Trophoblast cell (in vitro differentiated cells and primary cell): ENCODE measurements at regions not wholly inside any gene's neighbourhood (a gene's known extent, or its start where the extent isn't known, plus 50 kb on each side); places are given as distances from the start of the nearest gene placed in this dataset.
"Not testable (repeated sequence)": the region's sequence is repeated elsewhere in the genome, so short reads cannot be mapped to it uniquely, and the experiment has no call there.

Source experiments
- DNase-seq, 2 donors: peaks; one replicate each; pipeline ENCODE4 v3.0.0-alpha.2; 2016
- H2AFZ ChIP-seq: 2 replicates; pipeline ENCODE4 v1.6.1; 2013; ENCODE audit warnings: low read length, moderate library complexity, mild to moderate bottlenecking; ENCODE audit not compliant: insufficient read depth, poor library complexity
- H2AK5ac ChIP-seq: 2 replicates; pipeline ENCODE4 v1.6.1; 2013; ENCODE audit warnings: mild to moderate bottlenecking, low read length
- H2BK120ac ChIP-seq: 2 replicates; pipeline ENCODE4 v1.6.1; 2013; ENCODE audit warnings: low read length, mild to moderate bottlenecking, moderate library complexity; ENCODE audit not compliant: insufficient read depth, poor library complexity
- H2BK12ac ChIP-seq: 2 replicates; pipeline ENCODE4 v1.6.1; 2013; ENCODE audit warnings: mild to moderate bottlenecking, low read length, moderate library complexity
- H2BK5ac ChIP-seq: 2 replicates; pipeline ENCODE4 v1.6.1; 2013; ENCODE audit warnings: low read length, low read depth, moderate library complexity, mild to moderate bottlenecking; ENCODE audit not compliant: poor library complexity
- H3K14ac ChIP-seq: 2 replicates; pipeline ENCODE4 v1.6.1; 2013; ENCODE audit warnings: mild to moderate bottlenecking, low read length
- H3K18ac ChIP-seq: 2 replicates; pipeline ENCODE4 v1.6.1; 2013; ENCODE audit warnings: mild to moderate bottlenecking, low read length
- H3K23ac ChIP-seq: 2 replicates; pipeline ENCODE4 v1.6.1; 2013; ENCODE audit warnings: low read length
- H3K27ac ChIP-seq: 2 replicates; pipeline ENCODE4 v1.5.1; 2013; ENCODE audit warnings: low read depth, mild to moderate bottlenecking, inconsistent platforms, low read length, moderate library complexity
- H3K27me3 ChIP-seq: 2 replicates; pipeline ENCODE4 v1.6.1; 2013; ENCODE audit warnings: inconsistent platforms, mild to moderate bottlenecking, low read length, moderate library complexity; ENCODE audit not compliant: insufficient read depth
- H3K36me3 ChIP-seq, 2 experiments: 1 replicate in 1 of 2; 2 replicates in 1 of 2; pipeline ENCODE4 v1.6.1; 2013; ENCODE audit warnings: low read length in 2 of 2, mild to moderate bottlenecking in 2 of 2, moderate library complexity in 1 of 2; ENCODE audit not compliant: insufficient read depth in 2 of 2, control insufficient read depth in 1 of 2
- H3K4ac ChIP-seq: 2 replicates; pipeline ENCODE4 v1.6.1; 2013; ENCODE audit warnings: low read depth, mild to moderate bottlenecking, low read length, moderate library complexity
- H3K4me1 ChIP-seq, 2 experiments: 1 replicate in 1 of 2; 2 replicates in 1 of 2; pipeline ENCODE4 v1.6.1; 2013; ENCODE audit warnings: low read length in 2 of 2, mild to moderate bottlenecking in 2 of 2, moderate library complexity in 1 of 2; ENCODE audit not compliant: insufficient read depth in 2 of 2, control insufficient read depth in 1 of 2
- H3K4me2 ChIP-seq: 2 replicates; pipeline ENCODE4 v1.6.1; 2013; ENCODE audit warnings: inconsistent platforms, mild to moderate bottlenecking, low read length, moderate library complexity
- H3K4me3 ChIP-seq: 2 replicates; pipeline ENCODE4 v1.5.1; 2013; ENCODE audit warnings: mild to moderate bottlenecking, low read depth, low read length, inconsistent platforms
- H3K79me1 ChIP-seq: one replicate; pipeline ENCODE4 v1.6.1; 2013; ENCODE audit warnings: low read length
- H3K79me2 ChIP-seq: 2 replicates; pipeline ENCODE4 v1.6.1; 2013; ENCODE audit warnings: low read length, mild to moderate bottlenecking; ENCODE audit not compliant: control insufficient read depth, insufficient read depth, poor library complexity
- H3K9ac ChIP-seq: 2 replicates; pipeline ENCODE4 v1.6.1; 2013; ENCODE audit warnings: mild to moderate bottlenecking, low read length
- H3K9me3 ChIP-seq: 2 replicates; pipeline ENCODE4 v1.6.1; 2013; ENCODE audit warnings: low read depth, mild to moderate bottlenecking, control low read depth, inconsistent platforms, low read length; ENCODE audit not compliant: insufficient read depth
- H4K12ac ChIP-seq: 2 replicates; pipeline ENCODE4 v1.6.1; 2013; ENCODE audit warnings: low read depth, mild to moderate bottlenecking, low read length, moderate library complexity
- H4K8ac ChIP-seq: 2 replicates; pipeline ENCODE4 v1.6.1; 2013; ENCODE audit warnings: low read depth, mild to moderate bottlenecking, low read length, moderate library complexity
- H4K91ac ChIP-seq: one replicate; pipeline ENCODE4 v1.6.1; 2013; ENCODE audit warnings: low read depth, mild to moderate bottlenecking, low read length, moderate library complexity
- WGBS: extraction: QIAGEN DNeasy Blood & Tissue Kit; methylation state at CpG from one replicate; pipeline ENCODE4 v1.1.7; 2013; ENCODE audit warnings: missing lambda C conversion rate; ENCODE audit not compliant: insufficient read length, insufficient coverage; ENCODE audit errors: extremely low coverage; 5-methylcytosine and 5-hydroxymethylcytosine counted together

GRCh38 chr17:30708241-30709078 is 116.0 kb downstream of the CRLF3 start:
- Histone ChIP-seq H4K91ac (peak overlapping the region; percentile 64), H3K79me2 (peaks cover 23% of the 10 kb centered on the region), H3K79me1 (peaks cover 12% of the 10 kb centered on the region), H4K8ac (peak overlapping the region; percentile 57), H3K4me3 (peak overlapping the region; percentile 90), H2BK5ac (peak overlapping the region; percentile 73), H3K18ac (peak overlapping the region; percentile 51), H3K14ac (peak overlapping the region; percentile 27), H3K4me2 (peak overlapping the region; percentile 79), H2BK120ac (peak overlapping the region; percentile 54), H2AFZ (peak overlapping the region; percentile 38), H3K27ac (peak overlapping the region; percentile 82), H4K12ac (peak overlapping the region; percentile 13), H3K9ac (peak overlapping the region; percentile 87)
- not testable (repeated sequence) for H3K4ac ChIP-seq, H3K23ac ChIP-seq, H3K36me3 ChIP-seq, H2BK12ac ChIP-seq, H2AK5ac ChIP-seq, H3K27me3 ChIP-seq, H3K9me3 ChIP-seq, H3K4me1 ChIP-seq
- WGBS = no CpG with 5 or more reads among the region's 75 CpGs
- DNase-seq = peak; percentile 84 to 85

GRCh38 chr17:30707724-30708240 is 116.7 kb downstream of the CRLF3 start:
- Histone ChIP-seq H4K12ac (peak overlapping the region; percentile 13), H3K27ac (peak overlapping the region; percentile 82), H3K4me2 (peak overlapping the region; percentile 79), H3K4ac (peak overlapping the region; percentile 13), H3K79me2 (peaks cover 21% of the 10 kb centered on the region), H3K9ac (peak overlapping the region; percentile 81), H2BK120ac (peak overlapping the region; percentile 54), H3K79me1 (peaks cover 12% of the 10 kb centered on the region), H3K14ac (peak overlapping the region; percentile 43), H3K4me3 (peak overlapping the region; percentile 76), H2BK5ac (peak overlapping the region; percentile 73), H2AFZ (peak overlapping the region; percentile 58), H3K18ac (peak overlapping the region; percentile 51), H4K91ac (peak overlapping the region; percentile 59), H4K8ac (peak overlapping the region; percentile 40)
- not testable (repeated sequence) for H2BK12ac ChIP-seq, H2AK5ac ChIP-seq, DNase-seq, H3K23ac ChIP-seq, H3K27me3 ChIP-seq, H3K9me3 ChIP-seq, H3K4me1 ChIP-seq, H3K36me3 ChIP-seq
- WGBS = no CpG with 5 or more reads among the region's 18 CpGs

GRCh38 chr17:30706461-30707335 is 117.8 kb downstream of the CRLF3 start:
- not testable (repeated sequence) for H3K4me3 ChIP-seq, H2BK120ac ChIP-seq, H4K12ac ChIP-seq, H3K27ac ChIP-seq, H3K4me2 ChIP-seq, H2BK5ac ChIP-seq, H3K9ac ChIP-seq, H4K91ac ChIP-seq, DNase-seq, H3K23ac ChIP-seq, H3K36me3 ChIP-seq, H3K4me1 ChIP-seq, H3K4ac ChIP-seq, H2AFZ ChIP-seq, H2AK5ac ChIP-seq, H4K8ac ChIP-seq, H3K9me3 ChIP-seq, H3K14ac ChIP-seq, H3K27me3 ChIP-seq, H3K18ac ChIP-seq, H2BK12ac ChIP-seq
- no CpG with 5 or more reads among the region's 11 CpGs for WGBS
- peaks cover 18% of the 10 kb centered on the region for H3K79me2 ChIP-seq
- H3K79me1 ChIP-seq = peaks cover 12% of the 10 kb centered on the region

GRCh38 chr17:30706004-30706403 is 118.5 kb downstream of the CRLF3 start:
- not testable (repeated sequence) for H2BK12ac ChIP-seq, H3K4ac ChIP-seq, H3K9ac ChIP-seq, H3K4me3 ChIP-seq, H3K4me1 ChIP-seq, H3K18ac ChIP-seq, H3K4me2 ChIP-seq, H3K23ac ChIP-seq, H2AFZ ChIP-seq, H3K14ac ChIP-seq, DNase-seq, H3K27me3 ChIP-seq, H2AK5ac ChIP-seq, H3K9me3 ChIP-seq, H2BK5ac ChIP-seq, H4K91ac ChIP-seq, H2BK120ac ChIP-seq, H4K12ac ChIP-seq, H3K27ac ChIP-seq, H4K8ac ChIP-seq, H3K36me3 ChIP-seq
- peaks cover 12% of the 10 kb centered on the region for H3K79me1 ChIP-seq
- no CpG with 5 or more reads among the region's 41 CpGs for WGBS
- H3K79me2 ChIP-seq = peaks cover 15% of the 10 kb centered on the region
